ENCODE measurements at regions not wholly inside any gene's neighbourhood (a gene's known extent, or its start where the extent isn't known, plus 50 kb on each side); places are given as distances from the start of the nearest gene placed in this dataset.

GRCh38 chr6:66940003-66940402 lies 1233.0 kb upstream of the EYS start:
- H3K4me3 Mint-ChIP-seq: no peak overlapping the region

GRCh38 chr6:66937180-66937579 lies 1230.2 kb upstream of the EYS start:
- DNase-seq: no peak
- Histone ChIP-seq H3K27me3 (ENCODE audit: control insufficient read depth in 1 of 2, insufficient read depth in 2 of 2, low read length in 2 of 2) (no peaks in the 10 kb centered on the region), H3K9me3 (ENCODE audit: control insufficient read depth in 1 of 2, insufficient read depth in 1 of 2, low read length in 2 of 2) (peaks cover 4 to 21% of the 10 kb centered on the region in 2 experiments), H3K4me3 (ENCODE audit: low read length) (no peak overlapping the region), H3K27ac (ENCODE audit: low read depth in 1 of 2, low read length in 2 of 2) (no peak overlapping the region), H3K4me1 (ENCODE audit: insufficient read depth, low read length) (no peaks in the 10 kb centered on the region), H3K36me3 (ENCODE audit: insufficient read depth, low read length) (no peaks in the 10 kb centered on the region)
- Mint-ChIP-seq H3K27ac (no peak overlapping the region), H3K4me3 (no peak overlapping the region), H3K9me3 (peaks cover 8% of the 10 kb centered on the region), H3K36me3 (ENCODE audit: low read depth) (no peaks in the 10 kb centered on the region), H3K4me1 (ENCODE audit: low read depth) (no peaks in the 10 kb centered on the region), H3K27me3 (no peaks in the 10 kb centered on the region)
- ChIA-PET CTCF (no interaction called here), POLR2A (no interaction called here)
- no peak for ATAC-seq (ENCODE audit: poor library complexity)
- intact Hi-C loops (cut with DNase I, micrococcal nuclease): no loop called here
- no peak for TF ChIP-seq CTCF (IDR thresholded peaks at IDR 0.05)

More at GRCh38 chr6:66940003-66940402, 1233.0 kb upstream of the EYS start:
- Mint-ChIP-seq H3K4me1 (ENCODE audit: low read depth) (no peaks in the 10 kb centered on the region), H3K9me3 (peaks cover 10% of the 10 kb centered on the region), H3K36me3 (ENCODE audit: low read depth) (no peaks in the 10 kb centered on the region), H3K27ac (no peak overlapping the region), H3K27me3 (no peaks in the 10 kb centered on the region)
- ChIA-PET CTCF (no interaction called here), POLR2A (no interaction called here)
- no peaks in the 10 kb centered on the region for H3K4me1 ChIP-seq (ENCODE audit: insufficient read depth, low read length)
- intact Hi-C loops (cut with DNase I, micrococcal nuclease): no loop called here
- no peak overlapping the region for H3K27ac ChIP-seq (ENCODE audit: low read depth in 1 of 2, low read length in 2 of 2)
- peaks cover 4 to 22% of the 10 kb centered on the region in 2 experiments for H3K9me3 ChIP-seq (ENCODE audit: control insufficient read depth in 1 of 2, insufficient read depth in 1 of 2, low read length in 2 of 2)
- H3K27me3 ChIP-seq (ENCODE audit: control insufficient read depth in 1 of 2, insufficient read depth in 2 of 2, low read length in 2 of 2): no peaks in the 10 kb centered on the region
- ATAC-seq (ENCODE audit: poor library complexity): no peak
- no peaks in the 10 kb centered on the region for H3K36me3 ChIP-seq (ENCODE audit: insufficient read depth, low read length)
- no peak for TF ChIP-seq CTCF (IDR thresholded peaks at IDR 0.05)
- no peak overlapping the region for H3K4me3 ChIP-seq (ENCODE audit: low read length)
- DNase-seq: no peak

GRCh38 chr6:66935612-66936011 lies 1228.6 kb upstream of the EYS start:
- no peaks in the 10 kb centered on the region for H3K4me1 ChIP-seq (ENCODE audit: insufficient read depth, low read length)
- Mint-ChIP-seq H3K27me3 (no peaks in the 10 kb centered on the region), H3K9me3 (peaks cover 13% of the 10 kb centered on the region), H3K27ac (no peak overlapping the region), H3K4me3 (no peak overlapping the region), H3K36me3 (ENCODE audit: low read depth) (no peaks in the 10 kb centered on the region), H3K4me1 (ENCODE audit: low read depth) (no peaks in the 10 kb centered on the region)
- intact Hi-C loops (cut with DNase I, micrococcal nuclease): no loop called here
- H3K27ac ChIP-seq (ENCODE audit: low read depth in 1 of 2, low read length in 2 of 2): no peak overlapping the region
- H3K4me3 ChIP-seq (ENCODE audit: low read length): no peak overlapping the region
- TF ChIP-seq CTCF (IDR thresholded peaks at IDR 0.05): no peak
- DNase-seq (no peak), ATAC-seq (ENCODE audit: poor library complexity) (no peak)
- no peaks in the 10 kb centered on the region for H3K27me3 ChIP-seq (ENCODE audit: control insufficient read depth in 1 of 2, insufficient read depth in 2 of 2, low read length in 2 of 2)
- ChIA-PET POLR2A (interaction anchor here (0.6 kb wide), 1 partner anchor 59 kb away, joined by 3 read pairs; no protein-coding TSS in a partner anchor), CTCF (no interaction called here)
- H3K9me3 ChIP-seq (ENCODE audit: control insufficient read depth in 1 of 2, insufficient read depth in 1 of 2, low read length in 2 of 2): peaks cover 4 to 21% of the 10 kb centered on the region in 2 experiments
- H3K36me3 ChIP-seq (ENCODE audit: insufficient read depth, low read length): no peaks in the 10 kb centered on the region
